HG03354 (cell line): ENCODE measurements at regions not wholly inside any gene's neighbourhood (a gene's known extent, or its start where the extent isn't known, plus 50 kb on each side); places are given as distances from the start of the nearest gene placed in this dataset.

ENCODE experiments used
- ATAC-seq: cut with Tn5 transposase; IDR thresholded peaks from one replicate; pipeline ENCODE4 v1.9.1; 2021; ENCODE audit warnings: mild to moderate bottlenecking; ENCODE audit not compliant: unreplicated experiment, poor library complexity, severe bottlenecking

DNA sequence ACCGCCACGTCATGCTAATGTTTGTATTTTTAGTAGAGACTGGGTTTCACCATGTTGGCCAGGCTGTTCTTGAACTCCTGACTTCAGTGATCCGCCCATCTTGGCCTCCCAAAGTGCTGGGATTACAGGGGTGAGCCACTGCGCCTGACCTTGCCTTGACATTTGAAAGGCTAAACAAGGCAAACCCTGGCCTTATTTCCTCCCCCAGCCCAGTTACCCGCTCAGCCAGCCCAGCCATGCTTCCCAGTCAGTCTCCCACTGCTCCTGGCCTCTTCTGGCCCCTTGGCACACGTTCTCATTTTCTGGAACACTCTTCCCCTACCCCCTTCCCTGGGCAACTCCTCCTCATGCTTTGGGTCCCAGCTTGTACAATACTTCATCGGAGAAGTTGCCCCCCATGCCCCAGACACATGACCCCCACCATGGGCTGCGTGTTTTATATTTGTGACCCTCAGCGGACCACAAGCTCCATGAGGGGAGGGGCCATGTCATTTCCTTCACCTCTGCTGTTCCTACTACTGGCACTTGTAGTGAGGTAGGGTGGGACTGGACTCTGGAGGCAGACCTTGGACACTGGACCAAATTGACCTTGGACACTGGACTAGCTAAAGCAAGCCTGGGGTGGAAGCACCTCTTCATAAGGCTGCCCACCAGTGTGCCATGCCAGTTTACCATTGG, 94.4 kb upstream of the IER5L start:
- no peak for ATAC-seq

DNA sequence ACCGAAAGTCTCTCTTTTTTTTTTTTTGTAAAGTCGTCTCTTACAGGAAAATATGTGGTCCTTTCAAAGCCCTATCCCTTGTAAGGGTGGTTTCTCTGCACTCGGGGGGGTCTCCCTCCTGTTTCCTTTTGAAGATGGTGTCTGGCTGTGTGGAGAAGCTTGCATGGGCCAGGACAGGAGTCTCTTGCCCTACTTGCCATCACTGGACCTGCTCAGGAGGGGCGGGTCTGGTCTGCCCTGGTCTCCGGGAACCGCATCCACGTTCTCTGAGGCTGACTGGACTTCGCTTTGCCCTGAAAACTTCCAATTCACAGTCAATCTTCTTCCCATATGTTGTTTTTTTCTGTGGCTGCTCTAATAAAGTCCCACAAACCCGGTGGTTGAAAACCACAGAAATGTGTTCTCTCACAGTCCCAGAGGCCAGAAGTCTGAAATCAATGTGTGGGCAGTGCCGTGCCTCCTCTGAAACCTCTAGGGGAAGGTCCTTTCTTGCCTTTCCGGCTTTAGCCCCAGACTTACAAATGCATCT, 92.9 kb upstream of the IER5L start:
- peak; percentile 47 for ATAC-seq

DNA sequence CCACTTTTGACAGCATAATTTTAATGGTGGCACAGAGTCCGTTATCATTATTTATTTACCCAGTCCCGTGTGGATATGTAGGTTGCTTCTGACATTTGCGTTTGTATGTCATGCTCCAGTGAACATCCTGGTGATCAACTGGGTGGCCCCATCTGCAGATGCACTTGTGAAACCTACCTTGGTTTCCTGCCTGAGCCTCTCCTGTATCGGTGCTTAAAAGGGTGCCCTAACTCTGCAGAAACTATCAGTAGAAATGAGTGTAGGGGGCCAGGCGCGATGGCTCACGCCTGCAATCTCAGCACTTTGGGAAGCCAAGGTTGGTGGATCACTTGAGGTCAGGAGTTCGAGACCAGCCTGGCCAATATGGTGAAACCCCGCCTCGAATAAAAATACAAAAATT, 92.1 kb upstream of the IER5L start:
- ATAC-seq: peak; percentile 81

DNA sequence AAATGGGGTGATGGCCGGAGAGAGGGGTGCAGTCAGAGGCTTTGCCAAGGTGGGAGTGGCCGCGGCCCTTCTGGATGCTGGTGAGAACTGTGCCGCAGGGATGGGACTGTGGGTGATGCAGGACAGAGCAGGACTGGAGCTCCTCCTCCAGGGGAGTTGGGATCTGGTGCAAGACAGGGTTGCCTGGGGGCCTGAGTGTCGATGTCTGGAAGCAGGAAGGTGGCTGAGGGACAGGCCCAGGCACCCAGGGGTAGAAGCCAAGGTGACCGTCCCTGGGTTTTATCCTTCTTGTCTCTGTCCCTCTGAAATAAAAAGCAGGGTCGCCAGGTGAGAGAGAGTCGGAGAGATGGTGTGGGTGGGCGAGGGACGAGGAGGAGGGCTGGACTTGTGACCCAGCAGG, 89.1 kb upstream of the IER5L start:
- no peak for ATAC-seq

DNA sequence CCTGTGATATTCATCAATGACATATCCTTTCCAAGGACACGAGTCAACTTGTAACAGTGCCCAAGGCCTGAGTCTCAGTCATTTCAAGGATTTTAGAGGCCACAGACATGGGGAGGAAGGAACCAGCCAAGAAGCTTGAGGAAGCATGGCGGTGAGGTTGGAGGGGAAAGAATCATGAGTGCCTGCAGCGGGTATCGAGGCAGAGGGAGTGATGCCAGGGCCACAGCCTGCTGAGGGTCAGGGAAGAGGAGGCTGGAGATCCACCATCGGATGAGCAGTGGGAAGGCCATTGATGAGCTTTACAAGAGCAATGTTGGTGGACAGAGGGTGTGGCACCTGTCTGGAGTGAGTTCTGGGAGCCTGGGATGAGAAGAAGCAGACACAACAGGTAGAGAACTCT, 88.5 kb upstream of the IER5L start:
- ATAC-seq: no peak

DNA sequence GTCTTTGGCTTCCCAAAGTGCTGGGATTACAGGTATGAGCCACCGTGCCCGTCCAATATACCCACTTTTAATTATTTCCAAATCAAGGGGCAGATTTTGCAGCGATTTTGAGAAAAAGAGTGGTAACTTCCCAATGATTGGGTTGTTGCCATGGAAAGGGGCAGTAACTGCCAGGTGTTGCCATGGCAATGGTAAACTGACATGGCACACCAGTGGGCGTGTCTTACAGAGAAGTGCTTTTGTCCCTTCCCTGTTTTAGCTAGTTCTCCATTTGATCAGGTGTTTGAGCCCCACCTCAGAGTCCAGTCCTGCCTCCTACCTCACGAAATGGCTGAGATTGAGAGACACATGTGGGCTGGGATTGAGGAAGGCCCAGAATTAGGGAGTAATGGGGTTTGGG, 86.3 kb upstream of the IER5L start:
- ATAC-seq: no peak

DNA sequence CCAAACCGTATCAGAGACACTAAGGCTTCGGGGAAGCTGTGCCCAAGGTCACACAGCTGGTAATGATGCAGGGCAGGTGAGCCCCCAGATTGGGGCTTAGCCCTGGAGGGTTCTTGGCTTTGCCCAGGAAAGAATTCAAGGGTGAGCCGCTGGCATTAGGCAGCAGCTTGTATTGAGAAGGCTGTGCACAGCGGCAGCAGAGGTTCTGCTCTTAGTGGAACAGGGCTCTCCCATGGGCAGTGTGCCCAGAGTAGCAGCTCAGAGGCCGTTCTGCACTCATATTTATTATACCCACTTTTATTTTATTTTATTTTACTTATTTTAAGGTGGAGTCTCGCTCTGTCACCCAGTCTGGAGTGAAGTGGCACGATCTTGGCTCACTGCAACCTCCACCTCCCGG, 85.8 kb upstream of the IER5L start:
- no peak for ATAC-seq

DNA sequence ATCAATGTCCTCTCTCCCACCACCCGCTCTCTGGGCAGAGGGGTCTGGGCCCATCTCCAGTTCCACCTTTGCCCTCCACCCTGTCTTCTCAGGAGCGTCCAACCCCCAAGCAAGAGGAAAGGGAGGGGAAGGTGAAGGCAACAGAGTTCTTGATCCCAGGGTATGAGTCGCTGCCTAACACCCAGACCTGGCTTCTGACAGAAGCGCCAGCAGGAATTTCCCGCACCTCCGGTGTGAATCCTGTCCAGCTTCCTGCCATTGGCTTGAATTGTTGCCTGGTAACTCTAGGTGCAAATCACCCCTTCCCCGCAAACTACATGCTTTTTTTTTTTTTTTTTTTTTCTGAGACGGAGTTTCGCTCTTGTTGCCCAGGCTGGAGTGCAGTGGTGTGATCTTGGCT, 84.2 kb upstream of the IER5L start:
- no peak for ATAC-seq

DNA sequence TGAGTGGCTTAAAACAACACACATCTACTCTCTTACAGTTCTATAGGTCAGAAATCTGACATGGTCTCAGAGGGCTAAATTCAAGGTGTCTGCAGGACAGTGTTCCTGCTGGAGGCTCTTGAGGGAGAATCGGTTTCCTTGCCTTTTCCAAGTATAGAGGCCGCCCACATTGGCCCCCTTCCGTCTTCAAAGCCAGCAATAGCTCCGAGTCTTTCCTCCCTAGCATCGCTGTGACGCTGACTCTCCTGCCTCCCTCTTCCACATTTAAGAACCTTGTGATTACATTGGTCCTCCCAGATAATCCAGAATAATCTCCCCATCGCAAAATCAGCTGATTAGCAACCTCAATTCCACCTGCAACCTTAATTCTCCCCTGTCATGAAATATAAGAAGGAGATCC, 81.3 kb upstream of the IER5L start:
- no peak for ATAC-seq

DNA sequence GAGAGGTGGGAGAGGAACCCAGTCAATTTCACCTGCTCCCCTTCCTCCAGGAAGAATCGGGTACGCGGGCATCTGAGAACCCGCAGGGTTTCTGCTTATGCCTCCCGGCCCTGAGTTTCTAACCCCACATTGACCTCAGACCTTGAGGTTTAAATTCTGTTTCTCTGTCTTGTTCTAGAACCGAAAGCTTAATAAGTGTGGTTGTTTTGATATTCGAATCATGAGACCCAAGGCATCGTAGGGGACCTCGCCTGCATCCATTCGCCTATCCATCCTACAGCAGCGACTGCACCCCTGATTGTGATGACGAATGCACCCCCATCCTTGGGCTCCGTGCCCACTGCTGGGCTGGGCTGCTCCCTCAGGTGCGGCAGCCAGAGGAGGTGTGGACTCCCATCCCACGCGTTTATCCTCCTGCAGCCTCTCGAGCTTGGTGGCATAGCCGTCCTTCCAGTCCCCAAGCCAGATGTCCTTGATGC, 80.8 kb upstream of the IER5L start:
- no peak for ATAC-seq

DNA sequence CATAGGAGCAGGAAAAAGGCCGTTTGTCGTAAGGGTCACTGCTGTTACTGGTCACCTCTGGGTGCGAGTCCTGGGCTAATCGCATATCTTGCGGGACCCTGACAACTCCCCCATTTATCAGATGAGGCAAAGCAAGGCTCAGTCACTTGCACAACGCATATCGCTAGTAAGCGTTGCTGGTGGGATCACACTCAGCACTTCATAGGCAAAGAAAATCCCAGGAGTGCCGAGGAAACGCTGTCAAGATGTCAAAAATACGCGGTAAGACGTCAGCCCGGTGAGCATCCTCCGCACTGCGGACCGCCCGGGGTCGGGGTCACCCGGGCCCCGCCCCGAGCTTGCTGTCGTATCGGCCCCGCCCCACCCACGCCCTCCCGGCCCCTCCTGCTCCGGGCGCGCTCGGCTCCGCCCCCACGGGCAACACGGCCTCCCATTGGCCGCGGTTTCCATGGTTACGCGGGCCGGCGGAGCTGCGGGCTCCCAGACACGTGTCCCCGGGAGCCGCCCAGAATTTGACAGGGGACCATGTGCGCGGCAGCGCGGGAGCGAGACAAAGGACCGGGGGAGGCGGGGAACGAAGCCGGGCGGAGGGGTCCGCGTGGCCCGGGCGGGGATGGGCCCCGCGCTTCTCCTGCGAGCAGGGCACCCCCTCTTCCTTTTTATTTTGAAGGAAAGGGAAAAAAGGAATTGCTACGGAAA, 80.2 kb upstream of the IER5L start:
- ATAC-seq: no peak

DNA sequence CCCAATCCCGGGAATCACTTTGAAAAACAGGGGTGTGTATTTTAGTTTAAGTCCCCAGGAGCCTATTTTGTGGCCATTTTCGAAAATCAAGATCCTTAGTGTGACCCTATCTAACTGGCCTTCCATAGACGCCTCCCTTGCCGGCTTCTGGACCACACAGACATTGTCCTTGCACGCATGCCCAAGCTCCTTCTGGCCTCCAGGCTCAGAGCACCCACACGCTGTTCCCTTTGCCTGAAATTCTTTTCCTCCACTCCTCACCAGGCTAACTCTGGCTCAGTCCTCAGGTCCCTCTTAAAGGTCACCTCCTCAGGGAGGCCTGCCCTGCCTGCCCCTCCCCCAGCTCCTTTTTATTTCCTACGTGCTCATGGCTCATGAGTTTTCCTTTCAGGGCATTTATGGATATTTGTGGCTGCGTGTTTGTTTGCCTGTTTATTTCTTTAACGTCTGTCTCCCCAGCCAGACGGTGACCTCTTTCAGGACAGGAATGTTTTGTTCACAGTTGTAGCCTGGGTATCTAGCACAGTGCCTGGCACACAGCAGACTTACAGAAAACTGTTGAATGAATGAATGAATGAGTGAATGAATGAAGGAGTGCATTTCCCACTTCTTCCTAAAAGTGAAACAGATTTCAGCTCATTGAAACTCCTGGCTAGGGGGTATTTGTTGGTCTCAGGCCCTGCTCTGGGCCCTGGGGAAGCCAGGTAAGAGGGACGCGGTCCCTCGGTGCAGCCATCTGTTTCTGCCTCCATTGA, 79.1 kb upstream of the IER5L start:
- ATAC-seq: no peak

DNA sequence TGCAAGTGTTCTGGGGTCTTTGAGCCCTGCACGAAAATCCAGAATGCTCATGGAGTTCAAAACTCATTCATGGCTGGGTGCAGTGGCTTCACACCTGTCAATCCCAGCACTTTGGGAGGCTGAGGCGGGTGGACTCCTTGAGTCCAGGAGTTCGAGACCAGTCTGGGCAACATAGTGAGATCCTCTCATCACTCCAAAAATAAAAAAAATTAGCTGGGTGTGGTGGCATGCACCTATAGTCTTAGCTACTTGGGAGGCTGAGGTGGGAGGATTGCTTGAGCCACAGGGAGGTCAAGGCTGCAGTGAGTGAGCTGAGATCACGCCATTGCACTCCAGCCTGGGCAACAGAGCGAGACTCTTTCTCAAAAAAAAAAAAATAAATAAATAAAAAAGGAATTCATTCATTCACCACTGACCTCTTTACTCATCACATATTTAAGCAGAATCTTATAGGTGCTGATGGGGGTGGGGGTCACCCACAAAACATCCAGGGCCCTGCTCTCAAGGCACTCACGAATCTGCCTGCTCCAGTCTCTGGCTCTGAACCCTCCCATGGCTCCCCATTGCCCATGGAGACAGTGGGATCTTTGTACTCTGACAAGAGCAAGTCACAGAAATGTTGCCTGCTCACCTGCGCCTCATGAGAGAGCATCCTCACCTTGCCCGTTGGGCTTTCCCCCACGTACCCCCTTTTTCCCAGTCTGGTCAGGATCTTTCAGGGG, 76.7 kb upstream of the IER5L start:
- ATAC-seq: no peak

DNA sequence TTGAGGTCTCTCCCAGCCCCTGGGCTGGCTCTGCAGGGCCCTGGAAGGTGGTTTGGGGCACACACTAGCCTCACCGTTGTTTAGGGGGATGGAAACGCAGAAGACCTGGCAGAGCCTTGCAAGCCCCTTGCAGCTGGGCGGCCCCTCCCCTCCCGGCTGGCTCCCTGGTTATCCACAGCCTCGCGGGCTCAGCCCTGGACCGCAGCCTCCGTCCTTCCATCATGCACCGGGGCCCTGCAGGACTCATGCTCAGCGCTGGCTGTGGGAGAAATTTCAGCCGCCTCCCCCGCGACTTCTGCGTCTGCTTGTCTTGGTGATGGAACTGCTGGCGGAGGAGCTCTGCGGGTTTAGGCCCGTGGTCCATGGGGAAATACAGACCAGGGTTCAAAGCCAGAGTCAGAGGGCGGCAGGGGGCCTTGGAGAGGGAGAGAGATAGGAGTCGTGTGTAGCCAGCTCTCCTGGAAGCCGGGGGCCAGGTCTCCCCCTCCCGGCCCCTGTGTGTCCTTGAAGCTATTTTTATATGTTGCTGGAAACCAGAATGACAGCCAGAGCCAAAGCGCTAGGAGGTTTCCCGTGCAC, 75.8 kb upstream of the IER5L start:
- ATAC-seq: no peak

DNA sequence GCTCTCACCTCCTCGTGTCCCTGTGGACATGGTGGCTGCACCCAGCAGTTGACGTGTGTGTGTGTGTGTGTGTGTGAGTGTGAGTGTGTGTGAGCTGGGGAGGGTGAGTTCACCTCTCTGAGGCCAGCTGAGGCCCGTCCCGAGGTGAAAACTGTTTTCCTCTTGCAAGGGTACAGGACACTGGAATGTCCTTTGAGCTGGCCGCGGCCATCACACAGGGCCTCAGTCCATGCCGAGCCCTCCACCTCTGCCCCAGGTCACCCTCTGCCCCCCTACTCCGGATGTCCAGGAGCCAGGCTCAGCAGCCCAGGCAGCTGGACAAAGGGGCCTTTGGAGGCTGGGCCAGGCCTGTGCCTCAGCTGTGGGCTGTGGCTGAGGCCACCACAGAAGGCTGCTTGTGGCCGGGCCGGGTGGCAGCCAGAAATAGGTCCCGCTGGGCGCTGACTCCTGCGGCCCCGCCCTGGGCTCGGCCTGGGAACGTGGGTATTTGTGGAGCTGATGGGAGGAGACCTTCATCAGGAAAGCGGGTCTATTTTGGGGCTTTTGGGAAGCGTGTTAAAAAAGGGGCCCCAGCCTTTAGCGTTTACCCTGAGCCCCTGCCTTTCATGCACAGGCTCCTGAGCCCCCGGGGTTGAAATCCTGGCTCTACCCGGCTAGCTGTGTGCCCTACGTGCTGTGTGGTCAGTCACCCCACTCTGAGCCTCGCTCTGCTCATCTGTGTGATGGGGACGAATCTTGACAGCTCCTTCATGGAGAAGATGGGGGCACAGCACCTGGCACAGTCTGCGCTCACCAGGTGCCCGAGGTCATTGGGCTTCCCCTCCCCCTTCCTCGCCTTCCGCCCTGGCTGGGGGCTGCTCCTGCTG, 75.1 kb upstream of the IER5L start:
- no peak for ATAC-seq

DNA sequence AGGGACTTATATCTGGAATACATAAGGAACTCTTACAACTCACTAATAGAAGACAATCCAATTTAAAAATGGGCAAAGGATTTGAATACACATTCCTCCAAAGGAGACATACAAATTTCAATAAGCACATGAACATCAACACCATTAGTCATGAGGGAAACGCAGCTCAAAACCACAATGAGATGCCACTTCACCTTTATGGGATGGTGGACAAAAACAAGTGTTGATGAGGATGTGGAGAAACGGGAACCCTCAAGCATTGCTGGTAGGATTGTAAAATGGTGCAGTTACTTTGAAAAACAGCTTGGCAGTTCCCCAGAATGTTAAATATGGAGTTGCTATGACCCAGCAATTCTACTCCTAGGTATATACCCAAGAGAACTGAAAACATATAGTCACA, 72.7 kb upstream of the IER5L start:
- no peak for ATAC-seq

DNA sequence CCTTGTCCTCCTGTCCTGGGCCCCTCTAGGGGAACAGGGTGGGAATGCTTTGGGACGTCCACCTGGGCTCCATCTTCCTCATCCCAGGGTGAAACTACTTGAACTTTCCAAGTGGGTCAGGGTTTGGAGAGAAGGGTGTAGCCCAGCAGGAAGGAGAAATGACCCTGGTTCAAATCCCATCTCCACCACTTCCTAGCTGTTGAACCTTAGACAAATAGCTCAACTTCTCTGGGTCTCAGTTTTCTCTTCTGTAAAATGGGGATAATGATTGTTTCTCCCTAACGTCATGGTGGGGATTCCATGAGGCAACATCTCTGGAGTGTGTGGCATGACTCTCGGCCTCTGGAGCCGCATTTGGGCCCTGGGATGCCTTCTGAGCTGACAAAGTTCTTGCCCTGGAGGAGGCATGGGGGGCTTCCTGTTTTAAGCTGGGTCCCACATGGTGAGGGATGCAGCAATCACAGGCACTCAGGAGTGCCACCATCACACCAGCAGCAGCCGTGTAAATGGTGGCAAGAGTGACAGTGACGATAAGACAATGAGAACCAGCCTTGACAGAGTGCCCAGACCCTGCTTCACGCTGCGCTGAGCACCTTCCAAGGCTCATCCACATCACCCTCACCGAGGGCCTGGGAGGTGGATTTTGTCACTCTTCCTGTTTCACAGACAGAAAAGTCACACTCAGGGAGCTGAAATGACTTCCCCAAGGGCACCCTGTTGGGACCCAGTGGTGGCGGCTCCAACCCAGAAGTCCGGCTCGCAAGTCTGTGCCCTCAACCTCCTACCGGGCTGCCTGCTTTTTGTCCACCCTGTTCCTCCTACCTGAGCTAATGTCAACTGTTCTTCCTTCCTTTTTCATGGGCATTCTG, 69.5 kb upstream of the IER5L start:
- no peak for ATAC-seq

DNA sequence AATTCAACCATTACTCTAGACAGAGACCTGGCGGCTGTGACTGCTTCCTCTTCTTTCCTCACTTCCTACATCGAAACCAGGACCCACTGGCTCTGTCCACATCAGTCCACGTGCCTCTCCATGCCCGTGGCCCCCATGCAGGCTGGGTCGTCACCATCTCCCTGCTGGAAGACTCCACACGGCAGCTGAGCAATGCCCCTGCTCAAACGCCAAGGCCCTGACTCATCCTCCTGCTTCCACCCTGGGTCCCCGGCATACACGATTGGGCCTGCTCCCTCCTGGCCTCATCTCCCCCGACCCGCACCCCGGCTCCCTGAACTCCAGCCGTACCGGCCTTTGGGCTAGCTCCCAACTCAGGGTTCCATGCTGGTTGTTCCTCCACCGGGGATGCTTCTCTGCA, 67.2 kb upstream of the IER5L start:
- ATAC-seq: no peak
